SU-DHL-6 (cell line): ENCODE measurements at regions not wholly inside any gene's neighbourhood (a gene's known extent, or its start where the extent isn't known, plus 50 kb on each side); places are given as distances from the start of the nearest gene placed in this dataset.

ENCODE experiments used
- H2AFZ ChIP-seq: fragments of 200-600 bp; sonication (generic); 2 replicates; pipeline ENCODE4 v1.6.1; 2014; ENCODE audit warnings: low read depth, mild to moderate bottlenecking, moderate library complexity, mixed read lengths, antibody characterized with exemption, low read length; ENCODE audit not compliant: severe bottlenecking
- H3F3A ChIP-seq: fragments of 200-600 bp; shearing (Covaris generic); 2 replicates; pipeline ENCODE4 v1.6.0; 2016; ENCODE audit warnings: antibody characterized with exemption, mild to moderate bottlenecking; ENCODE audit not compliant: insufficient read depth
- H3K27ac ChIP-seq: fragments of 200-600 bp; sonication (generic); 2 replicates; pipeline ENCODE4 v1.5.1; 2016; ENCODE audit warnings: low read depth, mild to moderate bottlenecking, low read length, moderate library complexity, mixed read lengths
- H3K27me3 ChIP-seq: fragments of 200-600 bp; sonication (generic), shearing (Covaris generic); 2 replicates; pipeline ENCODE4 v1.6.0; 2014; ENCODE audit warnings: mild to moderate bottlenecking, low read length
- H3K36me3 ChIP-seq: fragments of 200-600 bp; sonication (generic); 2 replicates; pipeline ENCODE4 v1.6.1; 2014; ENCODE audit warnings: mild to moderate bottlenecking, low read length, mixed read lengths
- H3K4me2 ChIP-seq: fragments of 300-600, 200-600 bp; shearing (Covaris generic), sonication (generic); 2 replicates; pipeline ENCODE4 v1.6.0; 2014; ENCODE audit warnings: low read length, low read depth, mild to moderate bottlenecking; ENCODE audit not compliant: poor library complexity, severe bottlenecking
- H3K4me3 ChIP-seq: fragments of 200-600 bp; sonication (generic); 2 replicates; pipeline ENCODE4 v1.5.1; 2014; ENCODE audit warnings: antibody characterized with exemption, low read length, mild to moderate bottlenecking, mixed read lengths; ENCODE audit not compliant: insufficient read depth, poor library complexity, severe bottlenecking
- H3K79me2 ChIP-seq: fragments of 200-600 bp; sonication (generic); 2 replicates; pipeline ENCODE4 v1.6.1; 2014; ENCODE audit warnings: mild to moderate bottlenecking, low read length, moderate library complexity; ENCODE audit not compliant: insufficient read depth
- H3K9ac ChIP-seq: fragments of 200-600 bp; sonication (generic); 2 replicates; pipeline ENCODE4 v1.7.0; 2014; ENCODE audit warnings: mild to moderate bottlenecking, low read length
- H3K9me2 ChIP-seq: fragments of 200-600 bp; sonication (generic); replicated peaks from 2 replicates; pipeline ENCODE4 v1.6.1; 2014; ENCODE audit warnings: low read length; ENCODE audit not compliant: insufficient read depth
- H3K9me3 ChIP-seq: fragments of 200-600 bp; sonication (generic); 2 replicates; pipeline ENCODE4 v1.6.1; 2014; ENCODE audit warnings: low read length, mixed read lengths; ENCODE audit not compliant: insufficient read depth
- H4K20me1 ChIP-seq: fragments of 200-600 bp; sonication (generic); 2 replicates; pipeline ENCODE4 v1.6.1; 2014; ENCODE audit warnings: low read depth, mild to moderate bottlenecking, antibody characterized with exemption, low read length, moderate library complexity, mixed read lengths
- EZH2phosphoT487 ChIP-seq: fragments of 200-600 bp; sonication (generic), shearing (Covaris generic); conservative IDR thresholded peaks from 2 replicates; pipeline ENCODE4 v1.6.1; 2018; ENCODE audit warnings: mild to moderate bottlenecking, antibody characterized with exemption, low read length, moderate library complexity, mixed read lengths
- TF ChIP-seq, protein P1 (sequence below): fragments of 200-600 bp; sonication (generic); IDR thresholded peaks from one replicate; pipeline ENCODE4 v1.5.1; 2017; ENCODE audit warnings: antibody characterized with exemption, mild to moderate bottlenecking, low read length, moderate library complexity; ENCODE audit not compliant: insufficient read depth, poor library complexity, severe bottlenecking

DNA sequence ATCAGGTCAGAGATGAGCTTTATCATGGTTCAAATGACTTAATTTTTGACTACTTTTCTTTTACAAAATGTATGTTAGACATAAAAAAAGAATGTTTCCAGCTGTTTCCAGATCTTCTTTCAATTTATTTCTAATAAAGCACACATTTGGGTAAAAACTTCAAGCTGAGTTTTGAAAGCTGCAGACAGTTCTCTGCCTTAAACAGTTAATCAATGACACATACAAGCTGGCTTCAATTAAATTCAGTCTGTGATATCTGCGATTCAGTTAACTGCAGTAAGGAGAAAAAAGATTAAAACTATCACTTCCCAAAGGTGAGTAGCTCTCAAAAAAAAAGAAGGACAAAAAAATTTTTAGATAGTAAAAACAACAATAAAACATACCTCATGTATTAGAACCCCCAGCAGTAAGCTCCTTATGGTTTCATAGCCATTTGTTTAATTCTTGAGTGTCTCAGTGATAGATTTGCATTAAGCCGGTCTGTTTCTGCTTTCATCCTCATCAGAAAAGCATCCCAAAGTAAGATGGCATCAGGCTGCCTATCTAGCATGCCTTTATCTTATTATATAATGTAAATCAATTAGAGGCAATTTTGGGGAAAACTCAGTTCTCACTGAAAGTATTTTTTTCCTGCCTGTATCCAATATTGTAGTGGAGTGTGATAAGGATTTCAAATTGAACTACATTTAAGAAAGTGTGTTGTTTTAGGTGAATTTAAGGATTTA, 81.8 kb upstream of the STARD13 start:
- H3K9ac ChIP-seq, result no peak overlapping the region
- no peaks in the 10 kb centered on the region for H4K20me1 ChIP-seq
- H3K27ac ChIP-seq, result no peak overlapping the region
- H3F3A ChIP-seq, result no peaks in the 10 kb centered on the region
- no peaks in the 10 kb centered on the region for H3K36me3 ChIP-seq
- no peaks in the 10 kb centered on the region for H3K9me2 ChIP-seq
- TF ChIP-seq, protein P1, sequence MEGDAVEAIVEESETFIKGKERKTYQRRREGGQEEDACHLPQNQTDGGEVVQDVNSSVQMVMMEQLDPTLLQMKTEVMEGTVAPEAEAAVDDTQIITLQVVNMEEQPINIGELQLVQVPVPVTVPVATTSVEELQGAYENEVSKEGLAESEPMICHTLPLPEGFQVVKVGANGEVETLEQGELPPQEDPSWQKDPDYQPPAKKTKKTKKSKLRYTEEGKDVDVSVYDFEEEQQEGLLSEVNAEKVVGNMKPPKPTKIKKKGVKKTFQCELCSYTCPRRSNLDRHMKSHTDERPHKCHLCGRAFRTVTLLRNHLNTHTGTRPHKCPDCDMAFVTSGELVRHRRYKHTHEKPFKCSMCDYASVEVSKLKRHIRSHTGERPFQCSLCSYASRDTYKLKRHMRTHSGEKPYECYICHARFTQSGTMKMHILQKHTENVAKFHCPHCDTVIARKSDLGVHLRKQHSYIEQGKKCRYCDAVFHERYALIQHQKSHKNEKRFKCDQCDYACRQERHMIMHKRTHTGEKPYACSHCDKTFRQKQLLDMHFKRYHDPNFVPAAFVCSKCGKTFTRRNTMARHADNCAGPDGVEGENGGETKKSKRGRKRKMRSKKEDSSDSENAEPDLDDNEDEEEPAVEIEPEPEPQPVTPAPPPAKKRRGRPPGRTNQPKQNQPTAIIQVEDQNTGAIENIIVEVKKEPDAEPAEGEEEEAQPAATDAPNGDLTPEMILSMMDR, result no peak
- no peak for TF ChIP-seq EZH2phosphoT487
- no peaks in the 10 kb centered on the region for H3K79me2 ChIP-seq
- H3K9me3 ChIP-seq, result no peaks in the 10 kb centered on the region
- H3K4me2 ChIP-seq, result no peak overlapping the region
- no peak overlapping the region for H2AFZ ChIP-seq
- no peaks in the 10 kb centered on the region for H3K27me3 ChIP-seq
- no peak overlapping the region for H3K4me3 ChIP-seq

GRCh38 chr13:33367926-33368325, 82.4 kb upstream of the STARD13 start:
- H3K9ac ChIP-seq, result no peak overlapping the region
- no peak for TF ChIP-seq EZH2phosphoT487
- no peaks in the 10 kb centered on the region for H3K9me3 ChIP-seq
- no peaks in the 10 kb centered on the region for H4K20me1 ChIP-seq
- H3K9me2 ChIP-seq, result no peaks in the 10 kb centered on the region
- no peaks in the 10 kb centered on the region for H3K36me3 ChIP-seq
- H2AFZ ChIP-seq, result no peak overlapping the region
- no peak overlapping the region for H3K4me3 ChIP-seq
- no peaks in the 10 kb centered on the region for H3F3A ChIP-seq
- no peak overlapping the region for H3K27ac ChIP-seq
- no peak overlapping the region for H3K4me2 ChIP-seq
- H3K79me2 ChIP-seq, result no peaks in the 10 kb centered on the region
- no peaks in the 10 kb centered on the region for H3K27me3 ChIP-seq

- Histone ChIP-seq H3F3A (no peaks in the 10 kb centered on the region), H2AFZ (no peak overlapping the region), H3K4me3 (no peak overlapping the region), H3K36me3 (no peaks in the 10 kb centered on the region), H3K27ac (no peak overlapping the region), H3K9ac (no peak overlapping the region), H3K9me2 (no peaks in the 10 kb centered on the region), H3K79me2 (no peaks in the 10 kb centered on the region), H3K4me2 (no peak overlapping the region), H4K20me1 (no peaks in the 10 kb centered on the region), H3K27me3 (no peaks in the 10 kb centered on the region), H3K9me3 (no peaks in the 10 kb centered on the region)
- no peak for TF ChIP-seq EZH2phosphoT487
- TF ChIP-seq, protein P1, result no peak
Observed at GRCh38 chr13:33369073-33369472, 83.5 kb upstream of the STARD13 start.

- H3F3A ChIP-seq, result no peaks in the 10 kb centered on the region
- H3K4me3 ChIP-seq, result no peak overlapping the region
- no peaks in the 10 kb centered on the region for H3K36me3 ChIP-seq
- no peak overlapping the region for H3K27ac ChIP-seq
- no peaks in the 10 kb centered on the region for H3K9me3 ChIP-seq
- no peak overlapping the region for H3K4me2 ChIP-seq
- H4K20me1 ChIP-seq, result no peaks in the 10 kb centered on the region
- no peaks in the 10 kb centered on the region for H3K79me2 ChIP-seq
- no peaks in the 10 kb centered on the region for H3K9me2 ChIP-seq
- H2AFZ ChIP-seq, result no peak overlapping the region
- H3K9ac ChIP-seq, result no peak overlapping the region
- TF ChIP-seq, protein P1, result no peak
- TF ChIP-seq EZH2phosphoT487, result no peak
- H3K27me3 ChIP-seq, result no peaks in the 10 kb centered on the region
Observed at GRCh38 chr13:33372251-33372919, 86.8 kb upstream of the STARD13 start.
